ENCODE measurements at regions not wholly inside any gene's neighbourhood (a gene's known extent, or its start where the extent isn't known, plus 50 kb on each side); places are given as distances from the start of the nearest gene placed in this dataset.

DNA sequence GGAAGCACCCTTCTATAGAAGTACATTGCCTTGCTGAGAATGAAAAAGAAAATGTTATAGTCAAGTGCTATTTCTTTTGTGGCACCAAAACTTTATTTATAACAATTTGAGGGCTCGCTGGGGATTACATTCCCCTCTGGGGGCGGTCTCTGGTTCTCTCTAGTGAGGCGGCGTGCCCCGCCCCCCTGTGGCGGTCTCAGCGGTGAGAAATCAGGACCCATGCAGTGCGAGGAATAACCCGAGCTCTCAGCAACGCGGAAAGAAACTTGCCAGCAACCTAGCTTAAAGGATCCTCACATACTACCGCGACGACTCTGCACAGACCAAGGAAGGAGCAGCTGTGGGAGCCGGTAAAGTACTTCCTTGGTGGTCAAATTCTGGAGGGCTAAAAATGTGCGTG, 83.4 kb upstream of the SHISA3 start:
- Histone ChIP-seq H3K4me1 (no peaks in the 10 kb centered on the region), H3K36me3 (ENCODE audit: control insufficient read depth, insufficient read depth, low read length) (no peaks in the 10 kb centered on the region), H3K79me2 (no peaks in the 10 kb centered on the region), H3K4me2 (ENCODE audit: low read length) (no peak overlapping the region), H3K9me3 (ENCODE audit: control insufficient read depth, low read length) (no peaks in the 10 kb centered on the region), H3K27me3 (ENCODE audit: control insufficient read depth, insufficient read depth, low read length) (no peaks in the 10 kb centered on the region), H3K4me3 (ENCODE audit: low read depth, low read length) (no peak overlapping the region), H3K27ac (no peak overlapping the region), H3K9ac (no peak overlapping the region), H2AFZ (no peak overlapping the region)
- no peak for TF ChIP-seq CTCF (IDR thresholded peaks at IDR 0.05)

- Histone ChIP-seq H3K9ac (no peak overlapping the region), H3K36me3 (ENCODE audit: control insufficient read depth, insufficient read depth, low read length) (no peaks in the 10 kb centered on the region)
Observed at GRCh38 chr4:42315231-42315630, 82.1 kb upstream of the SHISA3 start.

GRCh38 chr4:42320822-42321388, 76.4 kb upstream of the SHISA3 start:
- H3K4me1 ChIP-seq: no peaks in the 10 kb centered on the region
- H3K9me3 ChIP-seq (ENCODE audit: control insufficient read depth, low read length): no peaks in the 10 kb centered on the region
- no peak overlapping the region for H3K9ac ChIP-seq
- no peak overlapping the region for H2AFZ ChIP-seq
- TF ChIP-seq CTCF (IDR thresholded peaks at IDR 0.05): no peak
- no peak overlapping the region for H3K4me3 ChIP-seq (ENCODE audit: low read depth, low read length)
- H3K27me3 ChIP-seq (ENCODE audit: control insufficient read depth, insufficient read depth, low read length): no peaks in the 10 kb centered on the region
- H3K27ac ChIP-seq: no peak overlapping the region
- no peaks in the 10 kb centered on the region for H3K36me3 ChIP-seq (ENCODE audit: control insufficient read depth, insufficient read depth, low read length)
- no peak overlapping the region for H3K4me2 ChIP-seq (ENCODE audit: low read length)
- H3K79me2 ChIP-seq: no peaks in the 10 kb centered on the region

More at GRCh38 chr4:42315231-42315630, 82.1 kb upstream of the SHISA3 start:
- Histone ChIP-seq H3K27me3 (ENCODE audit: control insufficient read depth, insufficient read depth, low read length) (no peaks in the 10 kb centered on the region), H3K27ac (no peak overlapping the region), H3K4me3 (ENCODE audit: low read depth, low read length) (no peak overlapping the region), H2AFZ (no peak overlapping the region), H3K9me3 (ENCODE audit: control insufficient read depth, low read length) (no peaks in the 10 kb centered on the region), H3K4me1 (no peaks in the 10 kb centered on the region), H3K79me2 (no peaks in the 10 kb centered on the region), H3K4me2 (ENCODE audit: low read length) (no peak overlapping the region)
- no peak for TF ChIP-seq CTCF (IDR thresholded peaks at IDR 0.05)

GRCh38 chr4:42326040-42326439, 71.2 kb upstream of the SHISA3 start:
- TF ChIP-seq CTCF (IDR thresholded peaks at IDR 0.05): no peak
- Histone ChIP-seq H3K79me2 (no peaks in the 10 kb centered on the region), H3K4me1 (no peaks in the 10 kb centered on the region), H3K9me3 (ENCODE audit: control insufficient read depth, low read length) (no peaks in the 10 kb centered on the region), H3K27ac (no peak overlapping the region), H3K4me2 (ENCODE audit: low read length) (no peak overlapping the region), H3K27me3 (ENCODE audit: control insufficient read depth, insufficient read depth, low read length) (no peaks in the 10 kb centered on the region), H2AFZ (no peak overlapping the region), H3K9ac (no peak overlapping the region), H3K36me3 (ENCODE audit: control insufficient read depth, insufficient read depth, low read length) (no peaks in the 10 kb centered on the region), H3K4me3 (ENCODE audit: low read depth, low read length) (no peak overlapping the region)

GRCh38 chr4:42326524-42326923, 70.8 kb upstream of the SHISA3 start:
- no peak for TF ChIP-seq CTCF (IDR thresholded peaks at IDR 0.05)
- Histone ChIP-seq H3K27ac (no peak overlapping the region), H3K4me2 (ENCODE audit: low read length) (no peak overlapping the region), H3K9ac (no peak overlapping the region), H3K4me3 (ENCODE audit: low read depth, low read length) (no peak overlapping the region), H3K4me1 (no peaks in the 10 kb centered on the region), H3K79me2 (no peaks in the 10 kb centered on the region), H3K9me3 (ENCODE audit: control insufficient read depth, low read length) (no peaks in the 10 kb centered on the region), H3K27me3 (ENCODE audit: control insufficient read depth, insufficient read depth, low read length) (no peaks in the 10 kb centered on the region), H2AFZ (no peak overlapping the region), H3K36me3 (ENCODE audit: control insufficient read depth, insufficient read depth, low read length) (no peaks in the 10 kb centered on the region)

Data from parathyroid adenoma (tissue), 2 donors.